Stimulated activated CD4-positive, alpha-beta T cell treated with anti-CD3 and anti-CD28 coated beads, Interleukin-12 subunit alpha, Interleukin-12 subunit beta, amount 100 ng/mL, for 48 hours (primary cell): ENCODE measurements at regions not wholly inside any gene's neighbourhood (a gene's known extent, or its start where the extent isn't known, plus 50 kb on each side); places are given as distances from the start of the nearest gene placed in this dataset.
"Not testable (repeated sequence)": the region's sequence is repeated elsewhere in the genome, so short reads cannot be mapped to it uniquely, and the experiment has no call there.

ENCODE experiments used
- DNase-seq, 3 donors: peaks; one replicate each; pipeline ENCODE4 v3.0.0-alpha.2; 2020; ENCODE audit warnings: low read depth in 2 of 3, low spot score in 1 of 3

DNA sequence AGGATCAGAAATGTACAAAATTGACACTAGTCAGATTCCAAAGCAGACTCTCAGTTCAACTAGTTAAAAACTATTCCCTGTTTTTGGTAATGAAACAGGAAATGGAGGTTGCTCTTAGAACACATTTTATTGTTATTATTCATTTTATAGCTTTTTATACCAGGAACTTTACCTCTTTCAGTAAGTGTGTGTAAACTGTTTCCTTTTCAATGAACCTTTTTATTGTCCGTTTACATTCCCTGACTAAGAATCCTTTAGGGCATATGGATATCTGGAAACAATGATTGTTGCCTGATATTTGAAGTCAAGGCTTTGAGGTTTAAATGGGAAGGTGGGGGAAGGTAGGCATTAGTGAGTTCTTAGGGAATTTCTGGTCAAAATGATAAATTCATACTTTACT lies 1511.4 kb downstream of the ADGRL3 start:
- DNase-seq = no peak

DNA sequence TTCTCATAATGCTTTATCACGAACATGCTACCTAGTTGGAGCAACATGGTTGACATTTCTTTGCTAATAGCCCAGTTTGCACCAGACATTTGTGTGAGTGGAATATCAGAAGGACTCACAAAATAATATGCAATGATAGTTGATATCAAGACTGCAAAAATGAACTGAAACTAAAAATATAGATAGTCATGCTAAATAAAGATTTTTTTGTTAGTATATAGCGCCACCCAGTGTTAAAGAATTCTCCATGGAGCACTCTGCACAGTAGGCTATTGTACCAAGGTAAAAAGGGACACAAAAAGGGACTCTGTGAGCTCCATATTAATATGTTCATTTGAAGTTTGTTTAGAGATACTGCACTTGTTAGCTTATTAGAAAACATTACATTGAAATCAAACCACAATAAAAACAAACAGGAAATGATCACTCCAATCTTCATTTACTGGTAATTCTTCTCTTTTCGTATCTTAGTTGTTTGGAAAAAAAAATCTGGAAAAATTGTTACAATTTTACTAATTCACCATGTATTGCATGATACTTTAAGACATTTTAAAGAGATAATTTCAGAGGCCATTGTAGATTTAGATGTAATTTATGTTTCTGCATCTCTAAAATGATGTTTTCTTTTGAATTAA lies 1509.6 kb downstream of the ADGRL3 start:
- no peak for DNase-seq

DNA sequence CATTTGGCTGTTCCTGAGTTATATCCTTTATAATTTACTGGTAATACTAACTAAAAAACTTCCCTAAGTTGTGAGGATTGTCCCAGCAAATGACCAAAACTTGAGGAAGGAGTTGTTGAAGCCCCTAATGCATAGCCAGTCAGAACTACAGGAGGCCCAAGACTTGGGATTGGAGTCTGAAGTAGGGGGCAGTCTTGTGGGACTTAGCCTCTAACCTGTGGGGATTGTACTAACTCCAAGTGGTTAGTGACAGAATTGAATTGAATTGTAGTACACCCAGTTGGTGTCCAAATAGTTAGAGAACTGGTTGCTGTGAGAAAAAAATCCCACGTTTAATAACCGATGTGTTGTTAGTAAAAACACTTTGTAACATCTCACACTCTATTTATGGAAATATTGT lies 1506.3 kb downstream of the ADGRL3 start:
- DNase-seq = no peak

DNA sequence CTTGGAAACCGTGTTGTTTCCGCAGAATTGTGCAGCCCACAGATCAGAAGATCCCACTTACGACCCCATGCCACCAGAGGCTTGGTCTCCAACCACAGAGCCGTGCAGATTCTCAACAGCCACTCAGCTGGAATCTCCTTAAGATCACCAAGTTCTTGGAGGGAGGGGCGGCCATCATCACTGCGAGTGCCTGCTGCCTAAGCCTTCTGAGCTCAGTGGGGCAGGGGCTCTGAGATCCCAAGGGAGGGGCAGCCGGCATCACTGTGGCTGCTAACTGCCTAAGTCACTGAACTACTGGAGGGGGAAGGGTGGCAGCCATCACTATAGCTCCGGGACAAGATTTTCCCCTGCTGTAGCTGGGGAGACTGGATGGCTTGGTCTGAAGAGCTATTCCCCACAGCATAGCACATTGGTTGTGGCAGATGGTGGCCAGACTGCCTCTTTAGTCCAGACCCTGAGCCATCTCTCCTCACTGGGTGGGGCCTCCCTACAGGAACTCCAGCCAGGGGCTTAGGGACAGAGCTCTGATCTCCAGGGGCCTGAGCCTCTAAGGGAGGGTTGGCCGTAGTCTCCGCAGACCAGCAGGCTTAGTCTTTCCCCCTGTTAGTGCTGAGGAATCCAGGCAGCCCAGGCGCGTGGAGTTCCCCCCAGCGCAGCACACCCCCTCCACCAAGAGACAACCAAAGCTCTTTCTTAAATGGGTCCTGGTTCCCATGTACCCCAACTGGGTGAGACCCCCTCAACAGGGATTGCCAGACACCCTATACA lies 1483.9 kb downstream of the ADGRL3 start:
- no peak for DNase-seq

DNA sequence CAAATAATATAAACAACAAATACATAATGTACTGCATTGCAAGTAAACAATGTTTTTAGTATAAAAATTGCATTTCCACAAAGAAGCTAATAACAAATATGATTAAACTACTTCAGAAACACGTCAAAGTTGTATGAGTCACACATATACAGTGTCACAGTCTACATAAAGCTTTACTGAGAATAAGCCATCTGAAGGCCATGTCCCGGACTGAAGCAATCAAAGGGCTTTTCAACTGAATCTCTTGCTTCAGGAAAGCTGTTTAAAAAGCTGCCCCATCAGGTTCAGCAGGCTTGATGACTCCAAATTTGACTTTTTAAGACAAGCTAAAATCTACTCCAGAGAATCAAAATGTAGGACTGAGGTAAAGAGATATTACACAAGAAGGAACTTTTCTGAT lies 1476.8 kb downstream of the ADGRL3 start:
- DNase-seq = no peak

DNA sequence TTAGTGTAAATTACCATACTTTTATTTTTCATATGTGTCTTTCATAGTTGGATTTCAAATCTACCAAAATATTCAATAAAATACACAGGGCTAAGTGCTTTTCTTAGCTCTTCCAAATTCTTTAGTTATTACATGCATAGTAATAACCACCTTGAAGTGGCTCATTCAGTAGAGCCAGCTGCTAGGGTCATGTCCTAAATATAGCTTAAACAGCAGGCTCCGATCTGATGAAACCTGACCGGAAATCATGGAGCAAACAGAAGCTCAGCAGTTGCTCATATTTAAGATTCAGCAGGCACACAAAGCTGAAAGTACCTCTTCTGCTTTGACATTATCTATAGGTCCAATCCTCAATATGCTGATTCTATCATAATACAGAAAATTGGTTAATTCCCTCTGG lies 1470.4 kb downstream of the ADGRL3 start:
- DNase-seq = no peak

DNA sequence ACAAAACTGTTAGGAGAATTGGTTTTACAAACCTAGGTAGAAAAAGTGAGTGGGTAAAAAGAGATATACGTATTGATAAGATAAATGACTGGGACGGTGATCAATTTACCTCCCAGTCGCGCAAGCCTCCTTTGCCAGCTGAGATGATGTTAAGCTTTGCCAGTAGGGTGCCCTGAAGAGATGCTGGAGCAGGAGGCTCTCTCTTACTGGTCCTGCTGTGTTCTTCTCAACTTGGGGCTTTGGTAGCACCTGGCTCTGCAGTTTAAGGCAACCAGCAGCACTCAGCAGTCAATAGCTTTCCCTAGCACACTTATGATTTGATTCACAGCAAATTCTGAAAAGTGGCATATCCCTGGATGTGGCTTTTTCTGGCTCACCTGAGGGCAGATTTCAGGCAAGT lies 1461.7 kb downstream of the ADGRL3 start:
- no peak for DNase-seq

DNA sequence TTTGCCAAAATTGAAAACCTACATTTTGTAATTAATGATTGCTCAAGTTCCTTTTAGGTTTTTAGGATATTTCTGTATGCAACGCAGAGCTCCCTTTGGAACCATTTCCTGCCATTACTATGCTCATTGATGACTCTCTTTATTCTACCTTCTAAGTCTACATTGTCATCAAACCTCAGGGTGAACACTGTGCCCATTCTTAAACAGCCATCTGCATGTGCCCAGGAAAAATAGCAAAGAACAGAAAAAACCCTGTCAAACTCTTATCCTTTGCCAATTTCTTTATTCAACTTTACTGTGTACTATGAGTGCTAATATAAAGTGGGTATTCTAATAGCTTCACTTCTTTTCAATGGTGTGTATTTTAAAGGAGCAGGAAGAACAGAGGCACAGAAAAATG lies 1455.9 kb downstream of the ADGRL3 start:
- no peak for DNase-seq

DNA sequence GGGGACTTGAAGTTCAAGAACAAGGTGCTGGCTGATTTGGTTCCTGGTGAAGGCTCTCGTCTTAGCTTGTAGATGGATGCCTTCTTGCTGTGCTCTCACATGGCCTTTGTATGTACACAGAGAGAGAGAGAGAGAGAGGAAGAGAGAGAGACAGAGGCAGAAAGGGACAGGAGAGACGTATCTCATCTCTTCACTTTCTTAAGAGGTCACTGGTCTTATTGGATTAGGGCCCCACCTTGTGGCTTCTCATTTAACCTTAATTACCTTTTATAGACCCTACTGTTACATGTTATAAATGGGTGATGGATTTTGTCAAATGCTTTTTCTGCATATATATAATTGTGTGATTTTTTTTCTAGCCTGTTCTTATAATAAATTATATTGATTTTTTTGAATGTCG lies 1444.2 kb downstream of the ADGRL3 start:
- DNase-seq = no peak

DNA sequence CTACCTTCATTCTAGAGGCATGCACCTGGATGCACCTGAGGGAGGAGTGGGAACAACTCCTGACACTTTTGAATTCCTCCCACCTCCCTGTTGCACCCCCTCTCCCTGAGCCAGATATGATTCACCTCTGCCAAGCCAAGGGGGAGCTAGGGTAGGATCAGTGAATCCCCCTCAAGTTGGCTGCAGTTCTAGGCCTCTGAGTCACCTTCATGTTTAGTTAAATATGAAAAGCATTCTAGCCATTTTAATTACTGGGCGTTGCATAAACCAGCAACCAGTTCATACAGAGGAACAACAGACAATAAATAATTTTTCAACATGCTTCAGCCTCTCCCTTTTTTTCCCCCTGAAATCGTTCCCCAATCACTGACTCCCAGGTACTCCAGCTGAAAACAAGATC lies 1440.2 kb downstream of the ADGRL3 start:
- DNase-seq = no peak

DNA sequence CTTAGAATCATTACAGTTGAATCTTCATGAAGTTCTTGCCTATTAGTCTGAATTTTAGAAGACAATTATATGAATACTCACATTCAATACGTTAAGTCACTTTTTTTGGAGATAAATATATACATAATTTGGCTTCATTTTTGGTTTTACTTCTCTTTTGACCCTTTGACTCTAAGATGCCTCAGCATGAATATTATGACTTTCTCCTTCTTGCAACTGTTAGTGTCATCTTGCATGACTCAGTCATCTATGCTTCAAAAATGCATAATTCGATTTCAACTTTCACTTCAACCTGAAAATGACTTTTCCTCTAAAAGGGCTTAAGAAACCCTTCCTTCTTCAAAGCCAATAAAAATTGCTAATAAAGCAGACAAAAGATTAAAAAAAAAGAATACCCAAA lies 1427.5 kb downstream of the ADGRL3 start:
- no peak for DNase-seq

DNA sequence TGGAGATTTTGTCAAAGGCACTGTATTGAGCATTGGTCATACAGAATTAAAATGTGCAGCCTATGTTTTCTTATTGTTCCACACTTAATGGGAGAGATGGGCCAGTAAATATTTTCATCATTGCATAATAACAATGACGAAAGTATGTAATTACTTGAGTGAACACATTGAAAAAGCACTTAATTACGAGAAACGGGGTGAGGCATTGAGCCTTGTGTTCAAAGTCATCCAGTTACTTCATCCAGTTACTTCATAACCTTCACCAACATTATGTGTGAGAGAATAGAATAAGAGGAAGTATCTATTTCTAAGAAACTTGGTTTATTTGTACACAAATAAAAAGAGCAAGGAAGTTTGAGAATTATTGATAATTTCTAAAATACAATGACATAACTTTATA lies 1427.0 kb downstream of the ADGRL3 start:
- no peak for DNase-seq

DNA sequence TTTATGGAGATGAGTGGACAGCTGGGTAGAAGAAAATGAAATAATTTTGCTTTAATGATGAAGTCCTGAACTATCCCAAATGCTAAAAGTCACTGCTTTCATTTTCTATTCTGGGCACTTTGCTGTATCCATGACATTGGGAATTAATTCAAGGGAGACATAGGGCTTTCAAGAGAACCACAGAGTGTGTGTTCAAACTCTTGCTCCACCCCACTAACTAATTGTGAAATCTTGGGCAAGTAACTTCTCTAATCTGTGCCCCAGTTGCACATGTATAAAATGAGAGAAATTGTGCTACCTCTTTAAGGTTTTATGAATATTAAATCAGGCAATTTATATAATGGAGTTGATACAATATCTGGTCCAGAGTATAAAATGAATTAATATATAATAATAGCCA lies 1422.0 kb downstream of the ADGRL3 start:
- DNase-seq = no peak

DNA sequence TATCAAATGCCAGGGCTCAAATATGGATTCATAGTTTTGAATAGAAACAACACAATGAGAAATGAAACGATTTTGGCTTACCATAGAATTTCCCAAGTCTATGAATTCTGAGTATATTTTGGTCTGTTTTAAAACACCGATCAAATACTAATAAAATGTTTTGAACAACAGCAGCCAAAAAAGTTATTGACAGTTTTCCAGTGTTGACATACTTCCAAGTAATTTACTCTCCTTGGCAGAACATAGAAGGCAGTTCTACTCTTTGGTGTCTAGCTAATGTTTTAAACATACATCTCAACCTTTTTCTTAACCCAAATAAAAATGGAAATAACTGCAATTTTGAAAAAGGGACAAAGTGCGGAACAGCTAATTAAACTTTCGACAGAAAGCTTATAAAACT lies 1419.8 kb downstream of the ADGRL3 start:
- no peak for DNase-seq

DNA sequence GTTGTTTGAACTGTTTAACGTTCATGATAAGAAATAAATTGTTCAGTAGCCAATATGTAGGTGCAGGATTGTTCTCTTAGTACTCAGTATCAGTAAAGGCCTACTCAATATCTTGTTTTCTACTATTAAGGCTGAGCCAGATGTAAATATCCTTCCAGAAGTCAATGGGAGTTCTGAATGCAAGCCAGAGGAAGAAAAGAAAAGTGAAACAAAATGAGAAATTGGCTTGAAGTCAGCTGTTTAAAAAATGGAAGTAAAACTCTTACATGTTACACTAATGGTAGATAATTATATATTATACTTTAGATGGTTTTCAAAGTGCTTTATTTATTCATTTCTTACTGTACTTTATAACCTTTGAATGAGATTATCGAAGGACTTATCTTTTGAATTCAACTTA lies 1417.9 kb downstream of the ADGRL3 start:
- DNase-seq = no peak

DNA sequence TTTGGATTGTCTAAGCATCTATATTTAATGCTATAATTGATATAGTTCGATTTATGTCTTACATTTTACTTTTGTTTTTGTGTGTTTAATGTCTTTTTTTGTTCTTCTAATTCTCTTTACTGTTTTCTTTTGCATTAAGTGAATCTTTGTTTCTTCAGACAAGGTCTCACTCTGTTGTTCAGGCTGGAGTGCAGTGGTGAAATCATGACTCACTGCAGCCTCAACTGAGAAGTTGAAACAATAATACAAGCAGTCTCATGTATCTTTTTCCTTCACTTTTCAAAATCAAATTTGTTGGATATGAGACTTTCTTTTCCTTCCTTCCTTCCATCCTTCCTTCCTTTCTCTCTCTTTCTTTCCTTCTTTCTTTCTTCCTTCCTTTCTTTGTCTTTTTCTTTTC lies 1401.6 kb downstream of the ADGRL3 start:
- DNase-seq = no peak

DNA sequence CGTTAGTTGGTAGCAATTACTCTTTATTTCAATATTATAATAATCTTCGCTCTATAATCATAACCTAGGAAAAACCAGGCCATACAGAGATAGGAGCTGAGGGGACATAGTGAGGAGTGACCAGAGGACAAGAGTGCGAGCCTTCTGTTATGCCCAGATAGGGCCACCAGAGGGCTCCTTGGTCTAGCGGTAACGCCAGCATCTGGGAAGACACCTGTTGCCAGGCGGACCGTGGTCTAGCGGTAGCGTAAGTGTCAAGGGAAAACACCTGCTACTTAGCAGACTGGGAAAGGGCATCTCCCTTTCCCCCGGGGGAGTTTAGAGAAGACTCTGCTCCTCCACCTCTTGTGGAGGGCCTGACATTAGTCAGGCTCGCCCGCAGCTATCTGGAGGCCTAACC lies 1395.1 kb downstream of the ADGRL3 start:
- not testable (repeated sequence) for DNase-seq

DNA sequence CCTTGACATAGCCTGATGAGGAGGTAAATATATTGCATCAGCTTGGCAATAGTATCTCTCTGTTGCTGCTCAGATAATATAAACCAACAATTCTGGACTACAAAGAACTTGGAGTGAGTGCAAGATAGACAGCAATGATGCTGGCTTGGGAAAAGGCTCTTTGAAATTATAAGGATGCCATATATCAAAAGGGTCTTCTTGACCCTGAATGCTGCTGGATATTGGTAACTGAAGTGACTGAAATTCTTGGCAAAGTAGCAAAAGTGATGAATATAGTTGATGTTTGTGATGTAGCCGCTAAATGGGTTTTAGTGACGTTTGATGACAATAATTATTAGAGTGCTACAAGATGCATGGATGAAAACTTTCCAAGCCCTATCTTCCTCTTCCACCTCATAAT lies 1391.6 kb downstream of the ADGRL3 start:
- no peak for DNase-seq

DNA sequence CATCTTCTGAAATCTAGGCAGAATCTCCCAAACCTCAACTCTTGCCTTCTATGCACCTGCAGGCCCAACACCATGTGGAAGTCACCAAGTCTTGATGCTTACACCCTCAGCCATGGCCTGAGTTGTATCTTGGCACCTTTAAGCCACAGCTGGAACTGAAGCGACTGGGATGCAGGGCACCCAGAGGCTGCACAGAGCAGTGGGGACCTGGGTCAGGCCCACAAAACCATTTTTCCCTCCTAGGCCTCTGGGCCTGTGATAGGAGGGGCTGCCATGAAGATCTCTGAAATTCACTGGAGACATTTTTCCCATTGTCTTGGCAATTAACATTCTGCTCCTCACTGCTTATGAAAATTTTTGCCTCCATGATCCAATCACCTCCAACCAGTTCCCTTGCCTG lies 1388.5 kb downstream of the ADGRL3 start:
- DNase-seq = no peak

DNA sequence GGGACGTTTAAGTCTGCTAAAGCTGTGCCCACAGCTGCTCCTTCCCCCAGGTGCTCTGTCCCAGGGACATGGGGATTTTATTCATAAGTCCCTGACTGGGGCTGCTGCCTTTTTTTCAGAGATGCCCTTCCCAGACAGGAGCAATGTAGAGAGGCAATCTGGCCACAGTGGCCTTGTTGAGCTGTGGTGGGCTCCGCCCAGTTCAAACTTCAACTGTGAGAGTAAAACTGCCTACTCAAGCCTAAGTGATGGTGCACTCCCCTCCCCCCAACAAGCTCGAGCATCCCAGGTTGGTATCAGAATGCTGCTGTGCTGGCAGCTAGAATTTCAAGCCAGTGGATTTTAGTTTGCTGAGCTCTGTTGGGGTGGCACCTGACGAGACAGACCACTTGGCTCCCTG lies 1371.4 kb downstream of the ADGRL3 start:
- no peak for DNase-seq

DNA sequence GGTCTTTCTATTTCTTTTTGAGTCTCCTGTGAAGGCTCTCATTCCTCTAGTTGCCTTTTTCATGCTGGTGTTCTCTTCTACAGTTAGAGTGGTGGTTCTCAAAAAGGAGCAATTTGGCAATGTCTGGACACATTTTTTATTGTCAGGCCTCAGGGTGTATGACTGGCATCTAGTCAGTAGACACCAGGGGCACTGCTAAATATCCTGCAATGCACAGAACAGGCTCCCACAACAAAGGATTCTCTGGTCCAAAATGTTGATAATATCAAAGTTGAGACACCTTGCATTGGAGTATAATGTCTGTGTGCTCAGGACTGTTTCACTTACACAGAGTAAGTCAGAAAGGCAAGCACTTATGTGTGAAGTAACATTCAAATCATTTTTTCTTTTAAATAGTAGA lies 1360.7 kb downstream of the ADGRL3 start:
- no peak for DNase-seq

DNA sequence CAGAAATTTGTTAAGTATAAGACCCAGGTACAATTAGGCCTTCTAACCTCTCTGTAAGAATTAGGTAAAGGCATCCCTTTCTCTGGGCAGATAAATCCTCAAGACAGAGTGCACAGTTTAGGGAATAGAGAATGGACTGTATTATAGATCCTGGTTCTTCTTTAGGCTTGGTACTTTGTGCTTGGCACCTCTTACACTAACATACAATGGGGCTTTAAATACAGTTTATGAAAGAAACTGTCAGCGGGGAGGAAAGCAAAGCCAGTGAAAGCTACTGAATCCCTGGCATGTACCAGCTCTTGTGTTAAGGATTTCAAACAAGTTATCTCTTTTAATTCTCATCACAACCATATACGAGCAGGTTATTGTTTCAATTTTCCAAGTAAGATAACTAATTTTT lies 1350.0 kb downstream of the ADGRL3 start:
- no peak for DNase-seq

DNA sequence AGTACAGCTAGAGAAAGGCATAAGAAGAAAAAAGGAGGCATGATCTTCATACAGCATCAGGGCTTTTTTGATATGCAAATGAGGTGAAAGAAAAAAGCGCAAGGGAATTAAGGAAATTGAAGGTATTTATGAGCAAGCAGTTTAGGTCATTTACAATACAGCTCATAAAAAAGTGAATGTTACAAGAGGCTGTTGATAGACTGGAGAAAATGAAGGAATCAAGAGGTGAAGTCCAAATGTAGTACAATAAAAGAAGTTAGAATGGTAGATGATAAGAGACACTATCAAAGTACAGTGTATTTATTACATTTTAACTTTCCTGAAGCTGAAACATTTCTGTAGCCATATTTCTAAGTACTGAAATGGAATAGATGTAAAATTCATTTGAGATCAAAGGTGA lies 1349.5 kb downstream of the ADGRL3 start:
- DNase-seq = no peak
